ENCODE measurements at regions not wholly inside any gene's neighbourhood (a gene's known extent, or its start where the extent isn't known, plus 50 kb on each side); places are given as distances from the start of the nearest gene placed in this dataset.

- TF ChIP-seq RELA (IDR thresholded peaks at IDR 0.05; ENCODE audit: borderline replicate concordance, partially characterized antibody) (no peak), IRF3 (IDR thresholded peaks at IDR 0.05) (no peak), TBL1XR1 (IDR thresholded peaks at IDR 0.05; ENCODE audit: low read depth, low read length) (no peak), HDAC2 (IDR thresholded peaks at IDR 0.05) (no peak), NKRF (conservative IDR thresholded peaks at IDR 0.05) (no peak), ZBTB33 (IDR thresholded peaks at IDR 0.05) (no peak), ZSCAN29 (IDR thresholded peaks at IDR 0.05) (no peak), BRCA1 (IDR thresholded peaks at IDR 0.05; ENCODE audit: low read depth, low read length) (no peak), WRNIP1 (IDR thresholded peaks at IDR 0.05; ENCODE audit: borderline replicate concordance, low read depth, low read length) (no peak), ZBED1 (IDR thresholded peaks at IDR 0.05; ENCODE audit: borderline replicate concordance) (no peak), CEBPZ (IDR thresholded peaks at IDR 0.05; ENCODE audit: low read depth, low read length) (no peak), ZBTB11 (CRISPR knock-in tag; IDR thresholded peaks at IDR 0.05) (no peak), KDM1A (IDR thresholded peaks at IDR 0.05; ENCODE audit: borderline replicate concordance) (no peak), ATF3 (IDR thresholded peaks at IDR 0.05; ENCODE audit: borderline replicate concordance, extremely low read depth, low read depth, low read length) (no peak)
These were observed 96.7 kb downstream of the RFLNA start (continued) for GRCh38 chr12:124391340-124392261.

All from GM12878 (cell line).